H1 (cell line): ENCODE measurements at regions not wholly inside any gene's neighbourhood (a gene's known extent, or its start where the extent isn't known, plus 50 kb on each side); places are given as distances from the start of the nearest gene placed in this dataset.

Experiments used
- MAX ChIP-seq: IDR thresholded peaks from 2 replicates; pipeline ENCODE4 v1.6.1; 2012; ENCODE audit warnings: inconsistent platforms
- NANOG ChIP-seq: IDR thresholded peaks from 2 replicates; pipeline ENCODE4 v1.6.1; 2011; ENCODE audit warnings: low read length, low read depth, mild to moderate bottlenecking, inconsistent platforms; ENCODE audit not compliant: insufficient read depth, poor library complexity, severe bottlenecking
- RAD21 ChIP-seq, 2 experiments: IDR thresholded peaks in 1 of 2; conservative IDR thresholded peaks in 1 of 2; 2 replicates each; pipeline ENCODE4 v1.6.1; 2011; ENCODE audit warnings: low read depth in 2 of 2, low read length in 2 of 2, improper control_type of control experiment in 1 of 2, inconsistent platforms in 1 of 2, mild to moderate bottlenecking in 1 of 2, moderate library complexity in 1 of 2
- RBBP5 ChIP-seq: IDR thresholded peaks from 2 replicates; pipeline ENCODE4 v1.7.1; 2012; ENCODE audit warnings: low read depth, mild to moderate bottlenecking, inconsistent platforms, low read length, moderate library complexity, borderline replicate concordance
- SAP30 ChIP-seq: fragments of 300-600 bp; sonication (generic); IDR thresholded peaks from 2 replicates; pipeline ENCODE4 v1.7.1; 2012; ENCODE audit warnings: low read length, moderate library complexity, mild to moderate bottlenecking, inconsistent platforms; ENCODE audit not compliant: insufficient read depth, insufficient replicate concordance
- TAF1 ChIP-seq: IDR thresholded peaks from 2 replicates; pipeline ENCODE4 v1.6.1; 2011; ENCODE audit warnings: mild to moderate bottlenecking, low read depth, low read length
- TBP ChIP-seq: IDR thresholded peaks from 2 replicates; pipeline ENCODE4 v1.6.1; 2011; ENCODE audit warnings: low read depth, low read length, improper control_type of control experiment

- no peak for TF ChIP-seq MAX
- no peak for TF ChIP-seq TAF1
- TF ChIP-seq RBBP5 = no peak
- no peak for TF ChIP-seq TBP
- TF ChIP-seq RAD21 (IDR thresholded peaks at IDR 0.05 in 1 of 2, conservative IDR thresholded peaks at IDR 0.05 in 1 of 2; ENCODE audit: low read depth in 2 of 2, low read length in 2 of 2) = no peak
- TF ChIP-seq SAP30 = no peak
- no peak for TF ChIP-seq NANOG
Observed at GRCh38 chr13:111623208-111623607, 302.8 kb downstream of the TEX29 start (continued).
